ENCODE measurements at regions not wholly inside any gene's neighbourhood (a gene's known extent, or its start where the extent isn't known, plus 50 kb on each side); places are given as distances from the start of the nearest gene placed in this dataset.
A peak's percentile ranks its signal among the peaks of the same experiment; 100 is the strongest.
"Not testable (repeated sequence)": the region's sequence is repeated elsewhere in the genome, so short reads cannot be mapped to it uniquely, and the experiment has no call there.

GRCh38 chr4:3631544-3632266 lies 99.5 kb upstream of the LRPAP1 start:
- DNase-seq, result not testable (repeated sequence)

GRCh38 chr4:3630598-3631543 lies 98.6 kb upstream of the LRPAP1 start:
- DNase-seq, result no peak

GRCh38 chr4:3630136-3630597 lies 97.9 kb upstream of the LRPAP1 start:
- no peak for DNase-seq

GRCh38 chr4:3629665-3630064 lies 97.4 kb upstream of the LRPAP1 start:
- no peak for DNase-seq

GRCh38 chr4:3629176-3629575 lies 97.0 kb upstream of the LRPAP1 start:
- DNase-seq, result not testable (repeated sequence)

- no peak for DNase-seq
Observed at GRCh38 chr4:3628868-3629175, 96.6 kb upstream of the LRPAP1 start.

- not testable (repeated sequence) for DNase-seq
Observed at GRCh38 chr4:3627967-3628867, 96.0 kb upstream of the LRPAP1 start.

GRCh38 chr4:3627456-3627855 lies 95.2 kb upstream of the LRPAP1 start:
- not testable (repeated sequence) for DNase-seq

GRCh38 chr4:3626131-3626884 lies 94.1 kb upstream of the LRPAP1 start:
- DNase-seq, result not testable (repeated sequence)

GRCh38 chr4:3625286-3625875 lies 93.2 kb upstream of the LRPAP1 start:
- not testable (repeated sequence) for DNase-seq

GRCh38 chr4:3623809-3624329 lies 91.6 kb upstream of the LRPAP1 start:
- not testable (repeated sequence) for DNase-seq

- DNase-seq, result no peak
Observed at GRCh38 chr4:3623106-3623505, 90.9 kb upstream of the LRPAP1 start.

GRCh38 chr4:3620365-3620764 lies 88.1 kb upstream of the LRPAP1 start:
- not testable (repeated sequence) for DNase-seq

- DNase-seq, result not testable (repeated sequence)
Observed at GRCh38 chr4:3619698-3620097, 87.5 kb upstream of the LRPAP1 start.

- DNase-seq, result not testable (repeated sequence)
Observed at GRCh38 chr4:3618341-3618740, 86.1 kb upstream of the LRPAP1 start.

- DNase-seq, result peak; percentile 55
Observed at GRCh38 chr4:3615386-3616286, 83.4 kb upstream of the LRPAP1 start.

- peak; percentile 38 for DNase-seq
Observed at GRCh38 chr4:3614731-3614980, 82.4 kb upstream of the LRPAP1 start.

GRCh38 chr4:3613967-3614730 lies 81.9 kb upstream of the LRPAP1 start:
- peak; percentile 28 for DNase-seq

- no peak for DNase-seq
Observed at GRCh38 chr4:3612934-3613333, 80.7 kb upstream of the LRPAP1 start.

- DNase-seq, result peak; percentile 33
Observed at GRCh38 chr4:3612281-3612680, 80.1 kb upstream of the LRPAP1 start.
